ENCODE measurements at regions not wholly inside any gene's neighbourhood (a gene's known extent, or its start where the extent isn't known, plus 50 kb on each side); places are given as distances from the start of the nearest gene placed in this dataset.

- Mint-ChIP-seq H3K27me3 (ENCODE audit: unreplicated experiment) (no peaks in the 10 kb centered on the region), H3K27ac (ENCODE audit: unreplicated experiment) (no peak overlapping the region), H3K9me3 (ENCODE audit: unreplicated experiment) (no peaks in the 10 kb centered on the region), H3K4me3 (ENCODE audit: unreplicated experiment) (no peak overlapping the region), H3K36me3 (ENCODE audit: low read depth, unreplicated experiment) (no peaks in the 10 kb centered on the region), H3K4me1 (ENCODE audit: unreplicated experiment) (no peaks in the 10 kb centered on the region)
- no peak for DNase-seq (ENCODE audit: low spot score)
- no peak for TF ChIP-seq CTCF (IDR thresholded peaks at IDR 0.05; ENCODE audit: unreplicated experiment)
Measured at GRCh38 chr21:15645830-15646229, 84.0 kb upstream of the USP25 start.

GRCh38 chr21:15650735-15651134 is 79.0 kb upstream of the USP25 start:
- H3K9me3 Mint-ChIP-seq (ENCODE audit: unreplicated experiment) = no peaks in the 10 kb centered on the region
- no peaks in the 10 kb centered on the region for H3K4me1 Mint-ChIP-seq (ENCODE audit: unreplicated experiment)
- no peak for DNase-seq (ENCODE audit: low spot score)
- H3K27ac Mint-ChIP-seq (ENCODE audit: unreplicated experiment) = no peak overlapping the region
- H3K27me3 Mint-ChIP-seq (ENCODE audit: unreplicated experiment) = peaks cover 2% of the 10 kb centered on the region
- TF ChIP-seq CTCF (IDR thresholded peaks at IDR 0.05; ENCODE audit: unreplicated experiment) = no peak
- no peaks in the 10 kb centered on the region for H3K36me3 Mint-ChIP-seq (ENCODE audit: low read depth, unreplicated experiment)
- H3K4me3 Mint-ChIP-seq (ENCODE audit: unreplicated experiment) = no peak overlapping the region

- Mint-ChIP-seq H3K4me3 (ENCODE audit: unreplicated experiment) (no peak overlapping the region), H3K9me3 (ENCODE audit: unreplicated experiment) (no peaks in the 10 kb centered on the region), H3K27ac (ENCODE audit: unreplicated experiment) (no peak overlapping the region), H3K36me3 (ENCODE audit: low read depth, unreplicated experiment) (no peaks in the 10 kb centered on the region), H3K4me1 (ENCODE audit: unreplicated experiment) (no peaks in the 10 kb centered on the region), H3K27me3 (ENCODE audit: unreplicated experiment) (peaks cover 2% of the 10 kb centered on the region)
- DNase-seq (ENCODE audit: low spot score) = no peak
- no peak for TF ChIP-seq CTCF (IDR thresholded peaks at IDR 0.05; ENCODE audit: unreplicated experiment)
Measured at GRCh38 chr21:15651172-15651571, 78.6 kb upstream of the USP25 start.

GRCh38 chr21:15653710-15654109 is 76.1 kb upstream of the USP25 start:
- no peak for DNase-seq (ENCODE audit: low spot score)
- Mint-ChIP-seq H3K27ac (ENCODE audit: unreplicated experiment) (no peak overlapping the region), H3K9me3 (ENCODE audit: unreplicated experiment) (no peaks in the 10 kb centered on the region), H3K4me3 (ENCODE audit: unreplicated experiment) (no peak overlapping the region), H3K27me3 (ENCODE audit: unreplicated experiment) (peaks cover 2% of the 10 kb centered on the region), H3K4me1 (ENCODE audit: unreplicated experiment) (no peaks in the 10 kb centered on the region), H3K36me3 (ENCODE audit: low read depth, unreplicated experiment) (no peaks in the 10 kb centered on the region)
- no peak for TF ChIP-seq CTCF (IDR thresholded peaks at IDR 0.05; ENCODE audit: unreplicated experiment)

- Mint-ChIP-seq H3K4me3 (ENCODE audit: unreplicated experiment) (no peak overlapping the region), H3K27me3 (ENCODE audit: unreplicated experiment) (peaks cover 2% of the 10 kb centered on the region), H3K4me1 (ENCODE audit: unreplicated experiment) (no peaks in the 10 kb centered on the region), H3K36me3 (ENCODE audit: low read depth, unreplicated experiment) (no peaks in the 10 kb centered on the region), H3K27ac (ENCODE audit: unreplicated experiment) (no peak overlapping the region), H3K9me3 (ENCODE audit: unreplicated experiment) (no peaks in the 10 kb centered on the region)
- DNase-seq (ENCODE audit: low spot score) = no peak
- no peak for TF ChIP-seq CTCF (IDR thresholded peaks at IDR 0.05; ENCODE audit: unreplicated experiment)
Measured at GRCh38 chr21:15654171-15654570, 75.6 kb upstream of the USP25 start.

Measured in endothelial cell (in vitro differentiated cells).